Gastroesophageal sphincter (tissue), 3 donors: ENCODE measurements at regions not wholly inside any gene's neighbourhood (a gene's known extent, or its start where the extent isn't known, plus 50 kb on each side); places are given as distances from the start of the nearest gene placed in this dataset.

Experiments used
- EP300 ChIP-seq: sonication (generic); formaldehyde crosslinking; IDR thresholded peaks from one replicate; pipeline ENCODE4 v1.6.1; 2017; ENCODE audit warnings: antibody characterized with exemption, mild to moderate bottlenecking
- POLR2A ChIP-seq, 2 donors: fragments of 450-650 bp; IDR thresholded peaks; one replicate each; pipeline ENCODE4 v1.6.1; 2017; ENCODE audit warnings: antibody characterized with exemption in 2 of 2, mild to moderate bottlenecking in 2 of 2, moderate library complexity in 1 of 2
- TF ChIP-seq, protein P1 (sequence below), 4 experiments: fragments of 200-600 bp in 2 of 4; fragments of 450-650 bp in 2 of 4; sonication (generic) in 1 of 4; IDR thresholded peaks; one replicate each; pipeline ENCODE4 v1.5.1; 2017 to 2019; ENCODE audit warnings: antibody characterized with exemption in 4 of 4, mild to moderate bottlenecking in 2 of 4, moderate library complexity in 2 of 4

DNA sequence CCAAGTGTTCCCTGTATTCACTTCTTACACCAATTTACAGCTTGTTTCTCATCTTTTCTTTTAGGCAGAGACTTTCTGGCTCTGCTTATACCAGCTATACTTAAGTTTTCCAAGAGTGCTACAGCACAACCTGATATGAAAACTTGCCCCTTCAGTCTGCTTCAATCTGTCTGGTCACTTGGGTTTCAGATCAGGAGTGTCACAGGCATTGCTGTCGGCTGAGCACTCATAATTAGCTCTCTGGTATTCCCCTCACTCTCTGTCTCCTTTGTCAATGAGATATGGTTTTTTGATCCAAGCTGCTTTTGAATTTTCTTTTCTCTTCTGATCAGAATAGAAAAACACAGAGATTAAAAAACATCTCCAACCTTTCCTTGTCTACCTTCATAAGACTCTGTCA, 194.9 kb upstream of the UMPS start:
- TF ChIP-seq, protein P1, sequence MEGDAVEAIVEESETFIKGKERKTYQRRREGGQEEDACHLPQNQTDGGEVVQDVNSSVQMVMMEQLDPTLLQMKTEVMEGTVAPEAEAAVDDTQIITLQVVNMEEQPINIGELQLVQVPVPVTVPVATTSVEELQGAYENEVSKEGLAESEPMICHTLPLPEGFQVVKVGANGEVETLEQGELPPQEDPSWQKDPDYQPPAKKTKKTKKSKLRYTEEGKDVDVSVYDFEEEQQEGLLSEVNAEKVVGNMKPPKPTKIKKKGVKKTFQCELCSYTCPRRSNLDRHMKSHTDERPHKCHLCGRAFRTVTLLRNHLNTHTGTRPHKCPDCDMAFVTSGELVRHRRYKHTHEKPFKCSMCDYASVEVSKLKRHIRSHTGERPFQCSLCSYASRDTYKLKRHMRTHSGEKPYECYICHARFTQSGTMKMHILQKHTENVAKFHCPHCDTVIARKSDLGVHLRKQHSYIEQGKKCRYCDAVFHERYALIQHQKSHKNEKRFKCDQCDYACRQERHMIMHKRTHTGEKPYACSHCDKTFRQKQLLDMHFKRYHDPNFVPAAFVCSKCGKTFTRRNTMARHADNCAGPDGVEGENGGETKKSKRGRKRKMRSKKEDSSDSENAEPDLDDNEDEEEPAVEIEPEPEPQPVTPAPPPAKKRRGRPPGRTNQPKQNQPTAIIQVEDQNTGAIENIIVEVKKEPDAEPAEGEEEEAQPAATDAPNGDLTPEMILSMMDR (IDR thresholded peaks at IDR 0.05), result no peak
- TF ChIP-seq POLR2A (IDR thresholded peaks at IDR 0.05) (no peak), EP300 (no peak)
